Prostate gland (tissue), 2 donors: ENCODE measurements at regions not wholly inside any gene's neighbourhood (a gene's known extent, or its start where the extent isn't known, plus 50 kb on each side); places are given as distances from the start of the nearest gene placed in this dataset.

Experiments used
- POLR2A ChIP-seq: fragments of 450-650 bp; IDR thresholded peaks from one replicate; pipeline ENCODE4 v1.6.1; 2016; ENCODE audit warnings: antibody characterized with exemption, mild to moderate bottlenecking
- TF ChIP-seq, protein P1 (sequence below), 4 experiments: fragments of 200-600 bp in 2 of 4; fragments of 450-650 bp in 2 of 4; sonication (generic) in 2 of 4; IDR thresholded peaks; 1 replicate in 3 of 4; 2 replicates in 1 of 4; pipeline ENCODE4 v1.5.1; 2016 to 2019; ENCODE audit warnings: antibody characterized with exemption in 4 of 4, mild to moderate bottlenecking in 2 of 4, moderate library complexity in 2 of 4

DNA sequence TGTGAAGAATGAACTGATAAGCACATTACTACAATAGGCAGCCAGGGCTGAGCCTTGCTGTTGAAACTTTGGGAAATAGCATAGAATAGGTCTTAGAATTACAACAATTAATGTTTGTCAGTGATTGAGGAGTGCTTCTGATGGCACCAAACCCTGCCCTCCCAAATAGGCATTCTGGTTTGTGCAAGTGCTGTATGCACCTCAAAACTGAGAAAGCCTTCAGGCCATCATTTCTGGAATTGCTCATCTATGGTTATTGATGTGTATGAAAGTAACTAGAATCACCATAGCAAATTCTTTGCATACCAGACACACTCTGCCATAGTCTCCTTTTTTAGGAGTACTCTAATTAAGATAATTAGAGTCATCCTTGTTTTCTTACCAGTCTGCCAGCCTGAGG is 585.0 kb upstream of the MBL2 start:
- TF ChIP-seq POLR2A = no peak
- TF ChIP-seq, protein P1, sequence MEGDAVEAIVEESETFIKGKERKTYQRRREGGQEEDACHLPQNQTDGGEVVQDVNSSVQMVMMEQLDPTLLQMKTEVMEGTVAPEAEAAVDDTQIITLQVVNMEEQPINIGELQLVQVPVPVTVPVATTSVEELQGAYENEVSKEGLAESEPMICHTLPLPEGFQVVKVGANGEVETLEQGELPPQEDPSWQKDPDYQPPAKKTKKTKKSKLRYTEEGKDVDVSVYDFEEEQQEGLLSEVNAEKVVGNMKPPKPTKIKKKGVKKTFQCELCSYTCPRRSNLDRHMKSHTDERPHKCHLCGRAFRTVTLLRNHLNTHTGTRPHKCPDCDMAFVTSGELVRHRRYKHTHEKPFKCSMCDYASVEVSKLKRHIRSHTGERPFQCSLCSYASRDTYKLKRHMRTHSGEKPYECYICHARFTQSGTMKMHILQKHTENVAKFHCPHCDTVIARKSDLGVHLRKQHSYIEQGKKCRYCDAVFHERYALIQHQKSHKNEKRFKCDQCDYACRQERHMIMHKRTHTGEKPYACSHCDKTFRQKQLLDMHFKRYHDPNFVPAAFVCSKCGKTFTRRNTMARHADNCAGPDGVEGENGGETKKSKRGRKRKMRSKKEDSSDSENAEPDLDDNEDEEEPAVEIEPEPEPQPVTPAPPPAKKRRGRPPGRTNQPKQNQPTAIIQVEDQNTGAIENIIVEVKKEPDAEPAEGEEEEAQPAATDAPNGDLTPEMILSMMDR (IDR thresholded peaks at IDR 0.05) = no peak
